ENCODE measurements at regions not wholly inside any gene's neighbourhood (a gene's known extent, or its start where the extent isn't known, plus 50 kb on each side); places are given as distances from the start of the nearest gene placed in this dataset.

- ATAC-seq (ENCODE audit: insufficient read depth, low FRiP score): no peak
- 69 to 82% methylated on average over 7 of the region's 7 CpGs for WGBS, 2 donors
Measured at GRCh38 chr11:127071606-127072005, 71.0 kb upstream of the KIRREL3 start.

GRCh38 chr11:127070808-127071207 is 70.2 kb upstream of the KIRREL3 start:
- Histone ChIP-seq H3K4me1 (ENCODE audit: control insufficient read depth in 5 of 5, insufficient read depth in 5 of 5, low read length in 5 of 5) (no peaks in the 10 kb centered on the region), H3K9ac (ENCODE audit: insufficient read depth in 1 of 2, low read length in 2 of 2) (no peak overlapping the region), H3K9me3 (ENCODE audit: control insufficient read depth in 4 of 4, insufficient read depth in 3 of 4, low read length in 3 of 4) (no peaks in the 10 kb centered on the region), H3K27ac (ENCODE audit: low read depth in 1 of 2, low read length in 1 of 2) (no peak overlapping the region), H3K27me3 (ENCODE audit: control insufficient read depth in 3 of 3, insufficient read depth in 3 of 3, low read length in 2 of 3) (peaks cover 0 to 3% (median 0%) of the 10 kb centered on the region in 3 donors), H3K4me3 (no peak overlapping the region), H3K36me3 (ENCODE audit: control insufficient read depth in 4 of 4, insufficient read depth in 4 of 4, low read length in 4 of 4) (no peaks in the 10 kb centered on the region)
- WGBS, 2 donors: 79 to 85% methylated on average over 4 of the region's 4 CpGs
- DNase-seq: no peak
- TF ChIP-seq CTCF (IDR thresholded peaks at IDR 0.05; ENCODE audit: control extremely low read depth, extremely low read depth): no peak
- ATAC-seq (ENCODE audit: insufficient read depth, low FRiP score): no peak

More at GRCh38 chr11:127071606-127072005, 71.0 kb upstream of the KIRREL3 start:
- H3K4me1 ChIP-seq (ENCODE audit: control insufficient read depth in 5 of 5, insufficient read depth in 5 of 5, low read length in 5 of 5): no peaks in the 10 kb centered on the region
- no peaks in the 10 kb centered on the region for H3K9me3 ChIP-seq (ENCODE audit: control insufficient read depth in 4 of 4, insufficient read depth in 3 of 4, low read length in 3 of 4)
- TF ChIP-seq CTCF (IDR thresholded peaks at IDR 0.05; ENCODE audit: control extremely low read depth, extremely low read depth): no peak
- no peaks in the 10 kb centered on the region for H3K36me3 ChIP-seq (ENCODE audit: control insufficient read depth in 4 of 4, insufficient read depth in 4 of 4, low read length in 4 of 4)
- H3K4me3 ChIP-seq: no peak overlapping the region
- H3K9ac ChIP-seq (ENCODE audit: insufficient read depth in 1 of 2, low read length in 2 of 2): no peak overlapping the region
- H3K27me3 ChIP-seq (ENCODE audit: control insufficient read depth in 3 of 3, insufficient read depth in 3 of 3, low read length in 2 of 3): peaks cover 0 to 3% (median 0%) of the 10 kb centered on the region in 3 donors
- DNase-seq: no peak
- H3K27ac ChIP-seq (ENCODE audit: low read depth in 1 of 2, low read length in 1 of 2): no peak overlapping the region

- Histone ChIP-seq H3K27me3 (ENCODE audit: control insufficient read depth in 3 of 3, insufficient read depth in 3 of 3, low read length in 2 of 3) (peaks cover 0 to 3% (median 0%) of the 10 kb centered on the region in 3 donors), H3K9me3 (ENCODE audit: control insufficient read depth in 4 of 4, insufficient read depth in 3 of 4, low read length in 3 of 4) (no peaks in the 10 kb centered on the region), H3K36me3 (ENCODE audit: control insufficient read depth in 4 of 4, insufficient read depth in 4 of 4, low read length in 4 of 4) (no peaks in the 10 kb centered on the region), H3K9ac (ENCODE audit: insufficient read depth in 1 of 2, low read length in 2 of 2) (no peak overlapping the region), H3K27ac (ENCODE audit: low read depth in 1 of 2, low read length in 1 of 2) (no peak overlapping the region), H3K4me1 (ENCODE audit: control insufficient read depth in 5 of 5, insufficient read depth in 5 of 5, low read length in 5 of 5) (no peaks in the 10 kb centered on the region), H3K4me3 (no peak overlapping the region)
- DNase-seq: no peak
- 68 to 81% methylated on average over 7 of the region's 7 CpGs for WGBS, 2 donors
- ATAC-seq (ENCODE audit: insufficient read depth, low FRiP score): no peak
- TF ChIP-seq CTCF (IDR thresholded peaks at IDR 0.05; ENCODE audit: control extremely low read depth, extremely low read depth): no peak
Measured at GRCh38 chr11:127066401-127067090, 66.0 kb upstream of the KIRREL3 start.

DNA sequence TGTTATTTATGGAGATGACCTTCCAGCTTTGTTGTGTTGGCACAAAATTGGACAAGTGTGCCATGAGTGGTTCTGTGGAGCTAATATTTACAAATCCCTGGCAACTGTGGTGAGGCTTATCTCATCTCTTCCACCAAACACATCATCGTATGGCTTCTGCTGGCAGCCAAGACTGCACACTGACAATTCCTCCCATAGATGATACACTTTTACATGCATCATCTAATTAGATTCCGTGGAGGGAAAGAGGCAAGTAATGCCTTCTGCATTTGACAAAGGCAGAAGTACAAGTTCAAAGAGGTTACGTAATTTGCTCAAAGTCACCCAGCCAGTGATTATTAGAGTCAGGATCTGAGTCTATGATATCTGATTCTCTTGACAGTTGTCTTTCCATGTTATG is 62.7 kb upstream of the KIRREL3 start:
- Histone ChIP-seq H3K4me3 (no peak overlapping the region), H3K27ac (ENCODE audit: low read depth in 1 of 2, low read length in 1 of 2) (no peak overlapping the region), H3K27me3 (ENCODE audit: control insufficient read depth in 3 of 3, insufficient read depth in 3 of 3, low read length in 2 of 3) (no peaks in the 10 kb centered on the region), H3K9ac (ENCODE audit: insufficient read depth in 1 of 2, low read length in 2 of 2) (no peak overlapping the region), H3K9me3 (ENCODE audit: control insufficient read depth in 4 of 4, insufficient read depth in 3 of 4, low read length in 3 of 4) (no peaks in the 10 kb centered on the region), H3K4me1 (ENCODE audit: control insufficient read depth in 5 of 5, insufficient read depth in 5 of 5, low read length in 5 of 5) (no peaks in the 10 kb centered on the region), H3K36me3 (ENCODE audit: control insufficient read depth in 4 of 4, insufficient read depth in 4 of 4, low read length in 4 of 4) (no peaks in the 10 kb centered on the region)
- 79 to 83% methylated on average over 3 of the region's 3 CpGs for WGBS, 2 donors
- no peak for TF ChIP-seq CTCF (IDR thresholded peaks at IDR 0.05; ENCODE audit: control extremely low read depth, extremely low read depth)
- ATAC-seq (ENCODE audit: insufficient read depth, low FRiP score) (no peak), DNase-seq (no peak)
